ENCODE measurements at regions not wholly inside any gene's neighbourhood (a gene's known extent, or its start where the extent isn't known, plus 50 kb on each side); places are given as distances from the start of the nearest gene placed in this dataset.

GRCh38 chr2:234594715-234595114 is 97.8 kb upstream of the ARL4C start:
- TF ChIP-seq POLR2A (IDR thresholded peaks at IDR 0.05) = no peak
- no peak for TF ChIP-seq CTCF (IDR thresholded peaks at IDR 0.05)

Data from tibial nerve (tissue), 3 donors.